Kidney (tissue), 13 donors: ENCODE measurements at regions not wholly inside any gene's neighbourhood (a gene's known extent, or its start where the extent isn't known, plus 50 kb on each side); places are given as distances from the start of the nearest gene placed in this dataset.

Experiments used
- DNase-seq, 5 donors: peaks; one replicate each; pipeline ENCODE4 v3.0.0-alpha.2; 2013 to 2020
- FAIRE-seq: peaks from 2 replicates; lab custom pipeline; 2012; peaks lifted over from hg19 to GRCh38; lab: Jason Lieb, UNC
- H3K27ac ChIP-seq, 2 donors: one replicate each; pipeline ENCODE4 v1.7.0; 2013; ENCODE audit warnings: low read depth in 2 of 2, low read length in 2 of 2, inconsistent platforms in 1 of 2
- H3K27me3 ChIP-seq: one replicate; pipeline ENCODE4 v1.7.1; 2013; ENCODE audit warnings: low read length, inconsistent platforms; ENCODE audit not compliant: control insufficient read depth, insufficient read depth
- H3K36me3 ChIP-seq, 3 donors: one replicate each; pipeline versions ENCODE4 v1.7.0 to v1.7.1; 2013; ENCODE audit warnings: low read length in 3 of 3, control low read depth in 1 of 3, inconsistent platforms in 1 of 3; ENCODE audit not compliant: insufficient read depth in 3 of 3, control insufficient read depth in 2 of 3
- H3K4me1 ChIP-seq, 3 donors: one replicate each; pipeline versions ENCODE4 v1.7.0 to v1.7.1; 2013; ENCODE audit warnings: low read length in 3 of 3, inconsistent platforms in 1 of 3, low read depth in 1 of 3; ENCODE audit not compliant: control insufficient read depth in 2 of 3, insufficient read depth in 2 of 3
- H3K4me3 ChIP-seq, 3 donors: one replicate each; pipeline versions ENCODE4 v1.7.0 to v1.8.1; 2013; ENCODE audit warnings: low read length in 3 of 3, control low read depth in 1 of 3, inconsistent platforms in 1 of 3
- H3K9ac ChIP-seq, 3 donors: one replicate each; pipeline versions ENCODE4 v1.7.0 to v1.7.1; 2013; ENCODE audit warnings: low read length in 3 of 3, control low read depth in 1 of 3, inconsistent platforms in 1 of 3
- H3K9me3 ChIP-seq, 3 donors: one replicate each; pipeline versions ENCODE4 v1.7.0 to v1.7.1; 2013; ENCODE audit warnings: low read length in 3 of 3, control low read depth in 1 of 3, inconsistent platforms in 1 of 3; ENCODE audit not compliant: control insufficient read depth in 2 of 3, insufficient read depth in 1 of 3
- intact Hi-C: fragments of 100-400 bp; cut with DNase I; formaldehyde crosslinking; loops from one replicate; pipeline ENCODE4 v1.11.1; 2022
- TF ChIP-seq, protein P1 (sequence below): IDR thresholded peaks from 3 replicates; pipeline ENCODE4 v1.5.1; 2012; ENCODE audit warnings: mild to moderate bottlenecking, moderate library complexity, borderline replicate concordance; ENCODE audit not compliant: insufficient read depth; ENCODE audit errors: extremely low read depth
- donor health status: control.
- donor health status: control.
- donor health status: control.
- donor health status: control.
- donor health status: control.
- donor health status: DM: yes; HTN: yes; CAD: no.
- donor health status: Normal renal cell carcinoma (clear cell type).

DNA sequence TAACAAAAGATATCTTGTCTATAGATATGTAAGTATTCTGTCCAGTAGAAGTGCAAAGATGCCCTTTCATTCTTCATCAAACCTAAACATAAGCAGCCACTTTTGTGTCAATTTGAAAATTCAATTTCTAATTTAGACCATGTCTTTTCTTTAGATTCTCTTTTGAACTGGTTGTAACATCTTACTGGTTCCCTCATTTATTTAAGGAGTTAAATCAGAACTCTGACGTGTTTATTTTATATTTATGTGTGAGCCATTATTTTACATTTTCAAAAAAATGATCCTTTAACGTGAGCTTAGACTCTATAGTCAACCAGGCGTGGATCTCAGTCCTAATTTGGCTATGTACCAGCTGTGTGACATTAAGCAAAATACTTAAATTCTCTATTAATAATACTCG, 74.0 kb upstream of the PHYHIPL start:
- no peak for FAIRE-seq
- TF ChIP-seq, protein P1, sequence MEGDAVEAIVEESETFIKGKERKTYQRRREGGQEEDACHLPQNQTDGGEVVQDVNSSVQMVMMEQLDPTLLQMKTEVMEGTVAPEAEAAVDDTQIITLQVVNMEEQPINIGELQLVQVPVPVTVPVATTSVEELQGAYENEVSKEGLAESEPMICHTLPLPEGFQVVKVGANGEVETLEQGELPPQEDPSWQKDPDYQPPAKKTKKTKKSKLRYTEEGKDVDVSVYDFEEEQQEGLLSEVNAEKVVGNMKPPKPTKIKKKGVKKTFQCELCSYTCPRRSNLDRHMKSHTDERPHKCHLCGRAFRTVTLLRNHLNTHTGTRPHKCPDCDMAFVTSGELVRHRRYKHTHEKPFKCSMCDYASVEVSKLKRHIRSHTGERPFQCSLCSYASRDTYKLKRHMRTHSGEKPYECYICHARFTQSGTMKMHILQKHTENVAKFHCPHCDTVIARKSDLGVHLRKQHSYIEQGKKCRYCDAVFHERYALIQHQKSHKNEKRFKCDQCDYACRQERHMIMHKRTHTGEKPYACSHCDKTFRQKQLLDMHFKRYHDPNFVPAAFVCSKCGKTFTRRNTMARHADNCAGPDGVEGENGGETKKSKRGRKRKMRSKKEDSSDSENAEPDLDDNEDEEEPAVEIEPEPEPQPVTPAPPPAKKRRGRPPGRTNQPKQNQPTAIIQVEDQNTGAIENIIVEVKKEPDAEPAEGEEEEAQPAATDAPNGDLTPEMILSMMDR = no peak
- intact Hi-C loops = no loop called here
- Histone ChIP-seq H3K4me3 (no peak overlapping the region), H3K9ac (no peak overlapping the region), H3K36me3 (no peaks in the 10 kb centered on the region), H3K27me3 (no peaks in the 10 kb centered on the region), H3K9me3 (no peaks in the 10 kb centered on the region), H3K27ac (no peak overlapping the region), H3K4me1 (peaks cover 2 to 10% (median 5%) of the 10 kb centered on the region in 3 donors)
- DNase-seq = no peak

DNA sequence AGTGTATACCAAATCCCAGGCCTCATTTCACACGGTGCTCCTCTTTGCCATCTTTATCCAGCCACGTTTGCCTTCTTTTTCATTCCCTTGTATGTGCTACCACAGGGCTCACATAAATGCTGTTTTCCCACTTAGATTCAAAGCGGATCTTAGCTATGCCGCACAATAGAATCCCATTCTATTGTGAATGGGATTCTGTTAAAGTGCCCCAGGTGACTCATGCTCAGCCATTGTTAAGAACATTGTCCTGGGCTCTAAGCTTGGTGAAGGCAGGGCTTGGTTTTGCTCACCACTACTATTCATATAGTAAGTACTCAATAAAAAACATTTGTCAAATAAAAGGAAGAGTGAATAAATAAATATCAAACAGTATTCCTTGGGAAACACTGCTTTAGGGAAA, 72.3 kb upstream of the PHYHIPL start:
- intact Hi-C loops = no loop called here
- Histone ChIP-seq H3K27ac (no peak overlapping the region), H3K4me3 (no peak overlapping the region), H3K4me1 (peaks cover 5 to 25% (median 7%) of the 10 kb centered on the region in 3 donors), H3K9ac (no peak overlapping the region), H3K27me3 (no peaks in the 10 kb centered on the region), H3K36me3 (no peaks in the 10 kb centered on the region), H3K9me3 (no peaks in the 10 kb centered on the region)
- TF ChIP-seq, protein P1 = no peak
- DNase-seq (no peak), FAIRE-seq (no peak)

DNA sequence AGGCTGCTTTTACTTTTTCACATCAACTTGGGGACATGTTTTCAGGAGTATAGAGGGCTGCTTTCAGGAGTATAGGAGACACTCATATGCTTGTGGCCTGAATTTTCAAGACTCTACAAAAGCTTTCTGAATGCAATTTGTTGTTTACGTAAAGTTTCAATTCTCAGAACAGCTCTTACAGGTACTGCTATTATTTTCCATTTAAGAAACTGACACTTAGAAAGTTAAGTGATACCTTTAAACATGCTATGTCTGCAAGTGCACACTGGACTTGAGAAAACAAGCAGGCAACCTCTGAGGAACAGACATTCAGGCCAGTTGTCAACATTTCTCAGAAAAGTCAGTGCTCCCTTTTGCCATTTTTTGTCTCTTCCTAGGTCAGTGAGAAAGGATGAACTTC, 70.0 kb upstream of the PHYHIPL start:
- H3K9ac ChIP-seq = no peak overlapping the region
- no peaks in the 10 kb centered on the region for H3K27me3 ChIP-seq
- no peaks in the 10 kb centered on the region for H3K9me3 ChIP-seq
- DNase-seq = no peak
- TF ChIP-seq, protein P1 = no peak
- intact Hi-C loops = no loop called here
- H3K4me1 ChIP-seq = peaks cover 7 to 28% (median 7%) of the 10 kb centered on the region in 3 donors
- H3K27ac ChIP-seq = peak overlapping the region; percentile 23 to 54
- H3K4me3 ChIP-seq = no peak overlapping the region
- H3K36me3 ChIP-seq = no peaks in the 10 kb centered on the region
- no peak for FAIRE-seq

DNA sequence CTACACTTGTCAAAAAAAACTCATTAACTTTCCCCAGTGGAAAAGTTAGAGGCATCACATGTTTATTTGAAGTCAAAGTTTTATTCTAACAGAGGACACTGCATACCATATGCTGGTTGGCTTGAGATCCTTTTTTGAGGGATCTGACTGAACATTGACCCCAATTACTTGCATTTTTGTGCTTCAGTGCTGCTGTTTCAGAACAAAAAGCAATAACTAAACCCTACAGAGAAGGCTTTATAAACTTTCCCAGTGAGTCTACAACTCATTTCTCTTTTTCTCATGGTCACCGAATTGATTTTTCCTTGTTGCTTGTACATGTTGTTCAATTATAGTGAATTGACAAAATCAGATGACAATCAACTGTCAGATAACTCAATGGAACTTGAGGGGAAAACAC, 69.3 kb upstream of the PHYHIPL start:
- Histone ChIP-seq H3K4me1 (peaks cover 7 to 28% (median 7%) of the 10 kb centered on the region in 3 donors), H3K36me3 (no peaks in the 10 kb centered on the region), H3K9me3 (no peaks in the 10 kb centered on the region), H3K27ac (peak overlapping the region; percentile 2 to 26), H3K27me3 (no peaks in the 10 kb centered on the region), H3K4me3 (no peak overlapping the region), H3K9ac (no peak overlapping the region)
- intact Hi-C loops = no loop called here
- DNase-seq = peak in 2 of 5 donors; percentile 48 to 71
- FAIRE-seq = peak; percentile 82
- TF ChIP-seq, protein P1 = no peak
